ENCODE measurements at regions not wholly inside any gene's neighbourhood (a gene's known extent, or its start where the extent isn't known, plus 50 kb on each side); places are given as distances from the start of the nearest gene placed in this dataset.
A peak's percentile ranks its signal among the peaks of the same experiment; 100 is the strongest.

GRCh38 chr11:39712581-39712980 is 1746.9 kb downstream of the LRRC4C start:
- no peak overlapping the region for H3K4me3 ChIP-seq (ENCODE audit: low read depth, low read length)
- DNase-seq (ENCODE audit: low read depth) = no peak
- TF ChIP-seq CTCF (IDR thresholded peaks at IDR 0.05; ENCODE audit: control insufficient read depth, extremely low read depth, insufficient read depth) = no peak

GRCh38 chr11:39690856-39691255 is 1768.6 kb downstream of the LRRC4C start:
- no peak for DNase-seq (ENCODE audit: low read depth)
- no peak overlapping the region for H3K4me3 ChIP-seq (ENCODE audit: low read depth, low read length)
- no peak for TF ChIP-seq CTCF (IDR thresholded peaks at IDR 0.05; ENCODE audit: control insufficient read depth, extremely low read depth, insufficient read depth)

- DNase-seq (ENCODE audit: low read depth) = no peak
- TF ChIP-seq CTCF (IDR thresholded peaks at IDR 0.05; ENCODE audit: control insufficient read depth, extremely low read depth, insufficient read depth) = no peak
Measured at GRCh38 chr11:39683951-39684554, 1775.4 kb downstream of the LRRC4C start.

GRCh38 chr11:39683288-39683950 is 1776.0 kb downstream of the LRRC4C start:
- DNase-seq (ENCODE audit: low read depth) = no peak
- no peak overlapping the region for H3K4me3 ChIP-seq (ENCODE audit: low read depth, low read length)
- TF ChIP-seq CTCF (IDR thresholded peaks at IDR 0.05; ENCODE audit: control insufficient read depth, extremely low read depth, insufficient read depth) = no peak

More at GRCh38 chr11:39683951-39684554, 1775.4 kb downstream of the LRRC4C start:
- no peak overlapping the region for H3K4me3 ChIP-seq (ENCODE audit: low read depth, low read length)

- TF ChIP-seq CTCF (IDR thresholded peaks at IDR 0.05; ENCODE audit: control insufficient read depth, extremely low read depth, insufficient read depth) = no peak
- no peak for DNase-seq (ENCODE audit: low read depth)
- H3K4me3 ChIP-seq (ENCODE audit: low read depth, low read length) = no peak overlapping the region
Measured at GRCh38 chr11:39681428-39681827, 1778.0 kb downstream of the LRRC4C start.

GRCh38 chr11:39678996-39679395 is 1780.5 kb downstream of the LRRC4C start:
- peak; percentile 23 for DNase-seq (ENCODE audit: low read depth)
- no peak overlapping the region for H3K4me3 ChIP-seq (ENCODE audit: low read depth, low read length)
- no peak for TF ChIP-seq CTCF (IDR thresholded peaks at IDR 0.05; ENCODE audit: control insufficient read depth, extremely low read depth, insufficient read depth)

GRCh38 chr11:39675171-39675570 is 1784.3 kb downstream of the LRRC4C start:
- no peak for DNase-seq (ENCODE audit: low read depth)
- no peak overlapping the region for H3K4me3 ChIP-seq (ENCODE audit: low read depth, low read length)
- no peak for TF ChIP-seq CTCF (IDR thresholded peaks at IDR 0.05; ENCODE audit: control insufficient read depth, extremely low read depth, insufficient read depth)
